Gastrocnemius medialis (tissue), 4 donors: ENCODE measurements at regions not wholly inside any gene's neighbourhood (a gene's known extent, or its start where the extent isn't known, plus 50 kb on each side); places are given as distances from the start of the nearest gene placed in this dataset.

Experiments used
- ATAC-seq, 2 donors: fragments of 150-250 bp; one replicate each; pipeline ENCODE4 v1.9.1; 2016
- DNase-seq, 2 donors: peaks; one replicate each; pipeline ENCODE4 v3.0.0-alpha.2; 2019
- H3K27ac ChIP-seq, 4 donors: fragments of 200-600 bp; sonication (generic); 1 replicate in 1 of 4; 2 replicates in 3 of 4; pipeline ENCODE4 v1.5.1; 2016 to 2018; ENCODE audit warnings: mild to moderate bottlenecking in 2 of 4, moderate library complexity in 1 of 4
- H3K27me3 ChIP-seq, 3 donors: fragments of 200-600 bp; sonication (generic) in 2 of 3; 1 replicate in 1 of 3; 2 replicates in 2 of 3; pipeline versions ENCODE4 v1.5.1 to v1.6.0; 2016 to 2019; ENCODE audit warnings: mild to moderate bottlenecking in 1 of 3, moderate library complexity in 1 of 3
- H3K36me3 ChIP-seq, 2 donors: fragments of 200-600 bp; sonication (generic) in 1 of 2; one replicate each; pipeline ENCODE4 v1.5.1; 2017 to 2018
- H3K4me1 ChIP-seq, 2 donors: fragments of 200-600 bp; sonication (generic) in 1 of 2; one replicate each; pipeline ENCODE4 v1.5.1; 2016 to 2017; ENCODE audit warnings: mild to moderate bottlenecking in 2 of 2
- H3K4me3 ChIP-seq, 4 donors: fragments of 200-600 bp; sonication (generic) in 3 of 4; 1 replicate in 1 of 4; 2 replicates in 3 of 4; pipeline ENCODE4 v1.5.1; 2016 to 2019; ENCODE audit warnings: mild to moderate bottlenecking in 2 of 4
- H3K9me3 ChIP-seq, 3 donors: fragments of 200-600 bp; sonication (generic) in 2 of 3; 1 replicate in 1 of 3; 2 replicates in 2 of 3; pipeline ENCODE4 v1.5.1; 2016 to 2019
- CTCF ChIP-seq, 5 experiments: fragments of 450-650 bp in 3 of 5; fragments of 200-600 bp in 2 of 5; sonication (generic) in 2 of 5; IDR thresholded peaks in 4 of 5; conservative IDR thresholded peaks in 1 of 5; 1 replicate in 4 of 5; 2 replicates in 1 of 5; pipeline ENCODE4 v1.5.1; 2016 to 2019; ENCODE audit warnings: antibody characterized with exemption in 5 of 5, mild to moderate bottlenecking in 3 of 5, moderate library complexity in 3 of 5
- POLR2A ChIP-seq, 2 donors: fragments of 450-650 bp; IDR thresholded peaks; one replicate each; pipeline ENCODE4 v1.6.1; 2017; ENCODE audit warnings: antibody characterized with exemption in 2 of 2, mild to moderate bottlenecking in 2 of 2, moderate library complexity in 2 of 2
- in situ Hi-C, 4 donors: fragments of 200-750 bp; cut with MboI; loops; one replicate each; pipeline versions ENCODE4 v1.15.0 to v1.8.0; 2017; ENCODE audit warnings: low sequenced_read_pairs in 4 of 4
- intact Hi-C: fragments of 100-400 bp; cut with DNase I; formaldehyde crosslinking; loops from one replicate; pipeline ENCODE4 v1.15.1; 2023; ENCODE audit warnings: low total_unique reads

GRCh38 chr2:12421046-12421445, 295.7 kb upstream of the TRIB2 start:
- Histone ChIP-seq H3K4me3 (no peak overlapping the region), H3K36me3 (no peaks in the 10 kb centered on the region), H3K9me3 (no peaks in the 10 kb centered on the region), H3K4me1 (no peaks in the 10 kb centered on the region), H3K27ac (no peak overlapping the region), H3K27me3 (no peaks in the 10 kb centered on the region)
- DNase-seq, result no peak
- intact Hi-C loops, result no loop called here
- no peak for ATAC-seq
- no peak for TF ChIP-seq CTCF (IDR thresholded peaks at IDR 0.05 in 4 of 5, conservative IDR thresholded peaks at IDR 0.05 in 1 of 5)
- TF ChIP-seq POLR2A (IDR thresholded peaks at IDR 0.05), result no peak
- in situ Hi-C loops, result no loop called here

- in situ Hi-C loops (no loop called here), intact Hi-C loops (no loop called here)
Observed at GRCh38 chr2:12424219-12424618, 292.5 kb upstream of the TRIB2 start.

GRCh38 chr2:12424809-12425208, 291.9 kb upstream of the TRIB2 start:
- H3K9me3 ChIP-seq, result no peaks in the 10 kb centered on the region
- ATAC-seq (no peak), DNase-seq (no peak)
- no peaks in the 10 kb centered on the region for H3K36me3 ChIP-seq
- TF ChIP-seq CTCF (IDR thresholded peaks at IDR 0.05 in 4 of 5, conservative IDR thresholded peaks at IDR 0.05 in 1 of 5) (no peak), POLR2A (IDR thresholded peaks at IDR 0.05) (no peak)
- no peak overlapping the region for H3K27ac ChIP-seq
- H3K27me3 ChIP-seq, result no peaks in the 10 kb centered on the region
- no peak overlapping the region for H3K4me3 ChIP-seq
- in situ Hi-C loops (loop anchor here in 1 of 4 donors (25.0 kb wide), 1 partner anchor 287 kb away; the partner anchor contains the start of gene TRIB2), intact Hi-C loops (no loop called here)
- H3K4me1 ChIP-seq, result no peaks in the 10 kb centered on the region

More at GRCh38 chr2:12424219-12424618, 292.5 kb upstream of the TRIB2 start:
- Histone ChIP-seq H3K9me3 (no peaks in the 10 kb centered on the region), H3K4me1 (no peaks in the 10 kb centered on the region), H3K4me3 (no peak overlapping the region), H3K27ac (no peak overlapping the region), H3K36me3 (no peaks in the 10 kb centered on the region), H3K27me3 (no peaks in the 10 kb centered on the region)
- TF ChIP-seq POLR2A (IDR thresholded peaks at IDR 0.05), result no peak
- no peak for TF ChIP-seq CTCF (IDR thresholded peaks at IDR 0.05 in 4 of 5, conservative IDR thresholded peaks at IDR 0.05 in 1 of 5)
- no peak for ATAC-seq
- no peak for DNase-seq

- intact Hi-C loops, result no loop called here
- Histone ChIP-seq H3K9me3 (no peaks in the 10 kb centered on the region), H3K27ac (no peak overlapping the region), H3K4me3 (no peak overlapping the region), H3K36me3 (no peaks in the 10 kb centered on the region), H3K4me1 (no peaks in the 10 kb centered on the region), H3K27me3 (no peaks in the 10 kb centered on the region)
- no peak for TF ChIP-seq CTCF (IDR thresholded peaks at IDR 0.05 in 4 of 5, conservative IDR thresholded peaks at IDR 0.05 in 1 of 5)
- no peak for TF ChIP-seq POLR2A (IDR thresholded peaks at IDR 0.05)
- DNase-seq (no peak), ATAC-seq (no peak)
- in situ Hi-C loops, result loop anchor here in 1 of 4 donors (25.0 kb wide), 1 partner anchor 284 kb away; the partner anchor contains the start of gene TRIB2
Observed at GRCh38 chr2:12428324-12428723, 288.4 kb upstream of the TRIB2 start.

- Histone ChIP-seq H3K27ac (no peak overlapping the region), H3K4me3 (no peak overlapping the region), H3K36me3 (no peaks in the 10 kb centered on the region), H3K27me3 (no peaks in the 10 kb centered on the region), H3K9me3 (no peaks in the 10 kb centered on the region), H3K4me1 (no peaks in the 10 kb centered on the region)
- TF ChIP-seq POLR2A (IDR thresholded peaks at IDR 0.05), result no peak
- TF ChIP-seq CTCF (IDR thresholded peaks at IDR 0.05 in 4 of 5, conservative IDR thresholded peaks at IDR 0.05 in 1 of 5), result no peak
- intact Hi-C loops, result no loop called here
- DNase-seq (no peak), ATAC-seq (no peak)
- in situ Hi-C loops, result loop anchor here in 1 of 4 donors (25.0 kb wide), 1 partner anchor 284 kb away; the partner anchor contains the start of gene TRIB2
Observed at GRCh38 chr2:12428786-12429185, 287.9 kb upstream of the TRIB2 start.
